ENCODE measurements at regions not wholly inside any gene's neighbourhood (a gene's known extent, or its start where the extent isn't known, plus 50 kb on each side); places are given as distances from the start of the nearest gene placed in this dataset.
"Not testable (repeated sequence)": the region's sequence is repeated elsewhere in the genome, so short reads cannot be mapped to it uniquely, and the experiment has no call there.

DNA sequence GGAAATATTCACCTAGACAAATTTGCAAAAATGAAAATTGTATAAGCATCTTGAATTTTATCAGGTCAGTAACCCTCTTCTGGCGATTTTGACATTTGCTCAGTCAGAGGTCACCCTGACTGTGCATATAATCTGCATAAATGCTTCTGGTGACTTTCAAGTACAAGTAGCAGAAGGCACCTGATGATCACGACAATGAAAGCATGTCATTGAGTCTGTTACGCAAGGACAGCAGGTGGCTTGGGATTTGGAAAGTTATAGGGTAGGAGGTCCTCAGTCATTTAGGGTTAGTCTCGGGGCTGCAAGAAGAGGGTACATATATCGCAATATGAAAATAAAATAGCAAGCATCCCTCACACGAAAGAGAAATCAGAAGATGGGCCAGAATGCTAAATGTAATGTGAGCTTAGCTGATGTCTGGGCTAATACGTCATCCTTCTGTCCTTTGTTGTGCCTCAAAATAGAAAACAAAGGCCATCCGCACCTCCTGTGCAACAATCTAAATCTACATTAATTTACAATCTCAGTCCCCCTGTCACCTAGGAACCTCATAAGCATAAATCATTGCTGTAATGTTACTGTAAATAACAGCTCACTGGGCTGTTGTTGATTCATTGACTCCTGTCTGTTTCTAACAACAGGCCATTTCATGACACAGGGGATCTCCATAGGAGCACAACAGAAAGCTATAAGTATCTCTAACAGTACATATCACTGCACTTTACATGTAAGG is 155.2 kb upstream of the RSPO3 start:
- DNase-seq (ENCODE audit: low spot score) = no peak

DNA sequence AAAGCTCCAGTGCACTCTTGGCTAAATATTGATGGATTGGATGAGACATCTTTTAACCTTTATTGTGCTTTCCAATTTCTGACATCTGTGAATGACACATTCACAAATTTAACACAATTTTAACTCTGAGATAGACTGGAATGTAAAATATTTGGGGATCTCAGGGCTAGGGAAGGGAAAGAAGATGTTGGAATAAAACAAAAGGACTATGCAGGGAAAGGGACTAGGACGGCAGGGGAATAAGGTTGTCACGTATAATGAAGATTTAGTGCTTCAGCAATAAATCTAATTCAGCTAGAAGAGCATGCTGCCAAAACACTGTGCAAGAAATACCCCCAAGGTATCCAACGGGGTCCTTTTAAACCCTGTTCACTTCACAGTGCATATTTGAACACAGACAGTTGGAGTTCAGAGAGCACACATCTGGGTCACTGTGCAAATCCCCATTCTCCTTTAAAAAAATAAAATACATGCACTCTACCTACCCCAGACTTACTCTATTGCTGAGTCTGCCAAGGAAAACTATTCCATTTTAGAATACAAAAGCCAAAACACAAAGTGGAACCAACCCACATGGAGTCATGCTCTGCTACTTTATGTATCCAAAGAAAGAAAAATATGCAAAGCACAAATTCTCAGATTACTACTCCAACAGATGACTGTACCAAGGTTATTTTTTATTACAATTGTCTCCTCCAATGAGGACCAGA is 151.0 kb upstream of the RSPO3 start:
- DNase-seq (ENCODE audit: low spot score) = no peak

DNA sequence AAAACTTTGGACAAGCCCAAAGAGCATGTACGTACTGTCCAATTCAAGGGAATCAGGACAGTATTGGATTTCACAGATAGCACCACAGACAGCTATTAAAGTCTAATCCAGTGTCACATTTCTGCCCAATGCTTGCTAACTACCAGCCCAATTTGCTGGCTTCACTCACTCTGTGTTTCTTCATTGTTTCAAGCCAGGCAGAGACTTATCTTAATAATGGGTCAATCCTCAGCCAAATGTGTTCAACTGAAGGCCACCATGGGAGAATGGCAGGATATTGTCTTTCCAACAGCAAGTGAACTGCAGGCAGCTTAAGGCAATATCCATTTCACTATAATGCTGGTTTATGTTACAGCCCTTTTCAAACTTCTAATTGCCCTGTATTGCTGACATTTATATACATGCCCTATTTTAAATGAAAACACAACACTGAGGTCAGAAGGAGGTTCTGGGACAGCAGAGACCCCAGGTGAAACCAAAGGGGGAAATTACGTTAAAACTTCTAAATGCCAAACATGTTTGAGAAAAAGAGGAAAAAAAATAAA is 142.1 kb upstream of the RSPO3 start:
- no peak for DNase-seq (ENCODE audit: low spot score)

DNA sequence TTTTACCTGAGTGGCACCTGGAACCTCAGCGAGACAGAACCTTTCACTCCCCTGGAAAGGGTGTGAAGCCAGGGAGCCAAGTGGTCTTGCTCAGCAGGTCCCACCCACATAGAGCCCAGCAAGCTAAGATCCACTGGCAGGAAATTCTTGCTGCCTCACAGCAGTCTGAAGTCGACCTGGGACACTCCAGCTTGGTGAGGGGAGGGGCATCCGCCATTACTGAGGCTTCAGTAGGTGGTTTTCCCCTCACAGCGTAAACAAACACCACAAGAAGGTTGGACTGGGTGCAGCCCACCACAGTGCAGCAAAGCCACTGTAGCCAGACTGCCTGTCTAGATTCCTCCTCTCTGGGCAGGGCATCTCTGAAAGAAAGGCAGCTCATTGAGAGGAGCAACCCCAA is 134.7 kb upstream of the RSPO3 start:
- DNase-seq (ENCODE audit: low spot score) = no peak

- DNase-seq (ENCODE audit: low spot score) = not testable (repeated sequence)
These were observed 130.3 kb upstream of the RSPO3 start for GRCh38 chr6:126988125-126988524.

DNA sequence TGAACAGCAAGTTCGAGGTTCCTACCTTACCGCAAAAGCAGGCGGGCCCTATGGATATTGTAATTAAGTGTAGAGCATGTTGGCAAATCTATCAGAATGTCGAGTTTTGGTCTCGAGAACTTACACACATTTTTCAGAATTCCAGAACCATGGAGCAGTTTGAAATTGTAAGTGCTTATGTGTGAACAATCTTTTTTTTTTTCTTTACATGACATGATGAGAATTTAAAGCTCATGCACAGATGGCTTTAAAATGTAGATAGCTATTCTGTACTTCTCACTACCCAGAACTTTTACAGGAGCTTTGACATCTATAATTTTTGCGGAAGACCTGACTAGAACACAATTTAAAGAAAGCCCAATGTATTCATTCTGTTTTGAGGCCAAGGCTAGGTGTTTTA is 117.8 kb upstream of the RSPO3 start:
- no peak for DNase-seq (ENCODE audit: low spot score)

GRCh38 chr6:127013865-127014264 is 104.6 kb upstream of the RSPO3 start:
- peak; percentile 68 for DNase-seq (ENCODE audit: low spot score)

GRCh38 chr6:127015858-127016257 is 102.6 kb upstream of the RSPO3 start:
- DNase-seq (ENCODE audit: low spot score) = no peak

DNA sequence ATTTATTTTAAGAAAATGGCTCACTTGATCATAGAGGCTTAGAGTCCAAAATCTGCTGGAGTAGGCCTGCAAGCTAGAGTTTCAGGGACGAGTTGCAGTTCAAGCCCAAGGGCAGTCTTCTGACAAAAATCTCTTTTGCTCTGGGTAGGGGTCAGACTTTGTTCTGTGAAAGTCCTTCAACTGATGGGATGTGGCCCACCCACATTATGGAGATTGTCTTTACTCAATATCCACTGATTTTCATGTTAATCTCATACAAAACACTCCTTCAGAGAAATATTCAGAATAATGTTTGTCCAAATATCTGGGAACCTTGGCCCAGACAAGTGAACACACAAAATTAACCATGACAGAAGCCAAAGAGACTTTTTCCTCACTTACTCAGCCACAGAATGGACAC is 98.6 kb upstream of the RSPO3 start:
- no peak for DNase-seq (ENCODE audit: low spot score)

DNA sequence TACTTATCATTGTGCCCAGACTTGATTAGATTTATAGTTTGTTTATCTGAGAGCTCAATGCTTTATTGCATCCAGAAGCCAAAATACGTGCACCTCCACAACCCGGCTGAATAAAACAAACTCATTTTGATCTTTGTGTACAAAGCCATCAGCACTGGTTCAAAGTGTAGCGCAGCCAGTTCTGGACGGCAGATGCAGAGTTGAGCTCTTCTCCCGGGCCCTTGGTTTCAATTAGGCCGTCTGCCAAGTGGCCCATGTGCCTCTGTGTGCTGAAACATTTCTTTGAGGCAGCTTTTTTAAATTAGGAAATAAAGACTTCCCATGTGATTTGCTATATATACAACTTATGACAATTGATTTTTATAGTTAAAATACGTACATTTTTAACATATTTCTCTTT is 96.2 kb upstream of the RSPO3 start:
- DNase-seq (ENCODE audit: low spot score) = peak; percentile 58

GRCh38 chr6:127023001-127023778 is 95.3 kb upstream of the RSPO3 start:
- no peak for DNase-seq (ENCODE audit: low spot score)

GRCh38 chr6:127026247-127026646 is 92.2 kb upstream of the RSPO3 start:
- DNase-seq (ENCODE audit: low spot score) = peak; percentile 64

GRCh38 chr6:127030111-127030510 is 88.4 kb upstream of the RSPO3 start:
- no peak for DNase-seq (ENCODE audit: low spot score)

DNA sequence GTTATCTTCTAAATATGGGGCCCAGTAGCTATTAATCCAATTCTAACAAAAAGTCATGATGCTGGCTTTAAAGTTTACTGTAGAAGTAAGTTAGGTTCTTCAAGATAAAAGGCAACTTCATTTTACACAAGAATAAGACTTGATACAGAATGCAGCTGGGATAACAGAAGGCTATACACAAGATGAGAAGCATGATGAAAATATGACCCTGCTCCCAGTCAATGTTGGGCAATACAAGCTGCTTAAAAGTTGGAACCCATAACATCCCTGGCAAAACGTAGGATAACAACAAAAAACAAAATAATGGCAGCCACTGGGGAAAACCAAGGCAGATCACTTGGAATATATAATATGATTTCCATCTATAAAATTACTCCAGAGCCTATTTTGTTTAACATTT is 87.6 kb upstream of the RSPO3 start:
- DNase-seq (ENCODE audit: low spot score) = no peak

DNA sequence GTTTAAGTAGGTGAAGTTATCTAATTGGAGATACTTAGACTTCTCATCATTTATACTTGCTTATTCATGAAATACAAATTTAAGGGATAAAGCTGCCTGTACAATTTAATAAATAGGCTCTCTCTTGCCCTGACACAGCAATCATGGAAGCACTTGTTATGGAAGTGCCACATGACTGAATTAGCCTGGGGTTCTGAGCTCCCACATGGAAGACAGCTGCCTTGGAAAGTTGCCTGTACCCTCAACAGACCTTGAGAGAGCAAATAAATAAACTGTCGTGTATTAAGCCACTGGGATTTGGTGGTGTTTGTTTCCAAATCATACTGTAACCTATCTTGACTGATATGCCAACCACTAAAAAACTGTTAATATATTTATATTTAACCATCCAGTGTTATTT is 87.0 kb upstream of the RSPO3 start:
- DNase-seq (ENCODE audit: low spot score) = no peak

GRCh38 chr6:127032971-127033370 is 85.5 kb upstream of the RSPO3 start:
- DNase-seq (ENCODE audit: low spot score) = no peak

DNA sequence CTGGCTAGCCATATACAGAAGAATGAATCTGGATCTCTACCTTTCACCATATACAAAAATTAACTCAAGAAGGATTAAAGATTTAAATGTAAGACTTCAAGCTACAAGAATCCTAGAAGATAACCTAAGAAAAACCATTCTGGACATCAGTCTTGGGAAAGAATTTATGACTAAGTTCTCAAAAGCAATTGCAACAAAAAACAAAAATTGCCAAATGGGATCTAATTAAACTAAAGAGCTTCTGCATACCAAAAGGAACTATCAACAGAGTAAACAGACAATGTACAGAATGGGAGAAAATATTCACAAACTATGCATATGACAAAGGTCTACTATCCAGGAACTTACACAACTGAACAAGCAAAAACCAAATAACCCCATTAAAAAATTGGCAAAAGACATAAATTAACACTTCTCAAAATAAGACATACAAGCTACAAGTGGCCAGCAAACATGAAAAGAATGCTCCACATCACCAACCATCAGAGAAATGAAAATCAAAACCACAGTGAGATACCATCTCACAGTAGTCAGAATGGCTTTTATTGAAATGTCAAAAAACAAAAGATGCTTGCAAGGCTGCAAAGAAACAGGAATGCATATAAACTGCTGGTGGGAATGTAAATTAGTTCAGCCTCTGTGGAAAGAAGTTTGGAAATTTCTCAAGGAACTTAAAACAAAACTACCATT is 66.8 kb upstream of the RSPO3 start:
- DNase-seq (ENCODE audit: low spot score) = no peak

DNA sequence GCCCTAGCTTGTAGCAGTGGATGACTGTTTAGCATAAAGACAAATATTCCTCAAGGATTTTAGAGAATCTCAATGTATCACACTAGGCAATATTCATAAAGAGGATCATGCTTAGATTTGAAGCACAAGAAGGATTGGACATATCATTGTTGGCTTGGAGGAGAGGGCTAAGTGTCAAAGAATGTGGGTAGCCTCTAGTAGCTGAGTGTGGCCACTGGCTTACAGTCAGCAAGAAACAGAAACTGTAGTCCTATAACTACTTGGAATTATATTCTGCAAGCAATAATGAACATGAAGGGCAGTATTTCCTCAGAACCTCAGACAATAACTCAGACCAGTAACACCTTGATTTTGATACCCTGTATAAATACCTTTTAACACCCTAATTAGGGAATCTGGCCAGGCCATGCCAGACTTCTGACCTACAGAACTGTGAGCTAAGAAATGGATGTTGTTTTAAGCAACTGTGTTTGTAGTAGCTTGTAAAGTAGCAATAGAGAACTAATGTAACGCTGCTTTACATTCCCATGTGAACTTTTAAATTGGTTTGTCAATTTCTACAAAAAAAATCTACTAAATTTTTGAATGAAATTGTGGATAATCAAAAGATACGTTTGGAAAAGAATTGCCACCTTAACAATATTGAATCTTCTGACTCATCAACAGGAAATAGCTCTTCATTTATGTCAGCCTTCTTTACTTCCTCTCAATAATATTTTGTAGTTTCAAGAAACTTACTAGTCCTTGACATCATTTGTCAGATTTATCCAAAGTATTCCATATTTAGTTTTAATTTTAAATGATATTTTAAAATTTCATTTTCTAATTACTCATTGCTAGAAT is 65.2 kb upstream of the RSPO3 start:
- peak; percentile 15 for DNase-seq (ENCODE audit: low spot score)

DNA sequence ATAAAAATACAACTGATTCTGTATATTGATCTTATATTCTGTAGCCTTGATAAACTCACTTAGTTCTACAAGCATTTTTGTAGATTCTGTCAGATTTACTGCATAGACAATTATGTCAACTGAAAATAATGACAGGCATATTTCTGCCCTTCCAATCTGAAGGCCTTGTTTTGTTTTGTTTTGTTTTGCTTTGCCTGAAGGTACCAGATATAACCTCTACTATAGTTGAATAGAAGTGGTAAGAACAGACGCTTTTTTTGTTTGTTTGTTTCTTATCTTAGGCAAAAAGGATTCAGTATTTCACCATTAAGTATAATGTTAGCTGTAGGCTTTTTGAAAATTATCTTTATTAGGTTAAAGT is 64.6 kb upstream of the RSPO3 start:
- no peak for DNase-seq (ENCODE audit: low spot score)

GRCh38 chr6:127058027-127058426 is 60.4 kb upstream of the RSPO3 start:
- DNase-seq (ENCODE audit: low spot score) = no peak

- DNase-seq (ENCODE audit: low spot score) = no peak
These were observed 59.5 kb upstream of the RSPO3 start for GRCh38 chr6:127058936-127059335.
